UCSD-AML1 (cell line): ENCODE measurements at regions not wholly inside any gene's neighbourhood (a gene's known extent, or its start where the extent isn't known, plus 50 kb on each side); places are given as distances from the start of the nearest gene placed in this dataset.
"Not testable (repeated sequence)": the region's sequence is repeated elsewhere in the genome, so short reads cannot be mapped to it uniquely, and the experiment has no call there.

Source experiments
- DNase-seq: peaks from one replicate; lab custom pipeline; 2025; ENCODE audit not compliant: unreplicated experiment; lab: John Stamatoyannopoulos, UW

DNA sequence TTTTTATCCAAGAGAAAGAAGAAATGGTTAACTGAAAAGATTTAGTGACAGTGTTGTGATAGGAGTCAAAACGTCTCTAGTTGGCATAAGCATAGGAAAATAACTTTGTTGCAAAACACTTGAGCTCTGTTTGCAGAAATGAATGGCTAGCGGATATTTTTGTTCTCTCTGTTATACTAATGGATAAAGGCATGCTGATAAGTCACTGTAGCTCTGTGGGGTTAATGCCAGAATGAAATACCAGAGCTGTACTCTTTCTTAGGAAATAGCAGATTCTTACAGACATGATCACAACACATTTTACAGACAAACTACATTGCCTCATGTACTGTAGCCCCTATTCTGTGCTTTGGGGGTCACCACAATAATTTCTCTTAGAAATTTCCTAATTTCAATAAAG, 202.8 kb downstream of the DMRTA1 start:
- DNase-seq, result no peak

DNA sequence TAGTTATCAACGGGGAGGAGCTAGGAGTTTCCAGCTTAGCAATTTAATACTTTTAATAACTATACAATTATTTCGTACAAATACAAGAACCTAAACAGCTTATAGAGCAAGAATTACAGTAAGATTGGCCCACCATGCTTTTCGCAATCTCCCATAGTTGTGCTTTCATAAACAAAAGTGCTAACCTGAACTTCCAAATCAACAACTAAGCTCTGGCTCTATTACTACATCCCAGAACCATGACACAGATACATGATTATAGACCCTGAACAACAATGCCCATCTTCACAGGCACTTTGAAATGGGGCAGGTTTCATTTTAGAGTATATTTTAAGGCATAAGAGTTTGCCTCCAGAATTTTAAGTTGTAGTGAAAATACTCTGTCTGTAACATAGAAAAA, 203.5 kb downstream of the DMRTA1 start:
- no peak for DNase-seq

DNA sequence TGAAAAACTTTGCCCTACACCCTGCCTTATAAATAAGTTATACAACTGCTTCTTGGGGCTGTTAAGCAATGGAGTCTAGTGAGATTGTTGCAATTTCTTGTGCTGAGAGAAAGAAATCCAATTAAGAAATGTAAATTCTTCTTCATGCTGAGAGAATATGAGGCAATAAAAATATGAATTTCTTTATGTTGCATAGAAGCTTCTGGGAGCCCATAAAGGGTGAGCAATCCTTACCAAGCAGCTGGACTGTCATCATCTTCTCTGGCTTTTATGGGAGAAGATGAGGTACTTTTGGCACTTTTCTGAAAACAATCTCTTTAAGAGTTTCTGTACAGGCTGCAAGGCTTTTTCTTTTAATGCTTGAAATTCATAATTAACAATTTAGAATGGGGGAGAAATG, 204.3 kb downstream of the DMRTA1 start:
- no peak for DNase-seq

DNA sequence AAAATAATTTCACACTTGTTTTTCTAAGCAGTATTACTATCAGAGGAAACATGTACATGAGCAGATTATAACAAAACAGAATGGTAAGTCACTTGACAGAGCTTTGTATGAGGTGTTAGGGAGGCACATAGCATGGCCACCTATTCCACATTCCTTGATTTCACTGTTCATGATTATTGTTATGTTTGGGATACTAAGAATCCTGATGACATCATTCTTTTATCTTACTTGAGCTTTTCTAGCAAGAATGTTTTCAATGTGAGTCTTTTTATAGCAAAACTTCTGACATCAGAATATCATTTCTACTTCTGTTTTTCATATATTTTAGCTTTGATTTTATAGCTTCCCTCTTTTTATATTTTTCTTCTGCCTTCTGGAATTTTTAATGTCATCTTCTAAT, 208.2 kb downstream of the DMRTA1 start:
- no peak for DNase-seq

DNA sequence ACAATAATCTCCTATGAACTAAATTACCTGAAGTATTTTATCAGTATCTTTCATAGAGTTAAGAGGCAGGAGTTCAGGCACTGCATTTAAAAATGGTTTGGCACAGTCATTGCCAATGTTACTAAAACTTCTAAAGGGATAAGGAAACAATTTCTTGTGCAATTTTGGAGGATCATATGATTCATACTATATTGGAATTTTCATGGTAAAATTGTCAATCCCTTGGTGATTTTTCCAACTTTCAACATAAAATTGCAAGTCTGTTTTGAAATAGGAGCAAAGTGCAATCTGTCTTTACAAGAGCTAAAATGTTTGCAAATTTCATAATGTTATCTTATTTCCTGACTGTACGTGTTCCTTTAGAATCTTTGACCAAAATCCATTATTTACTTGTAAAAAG, 211.1 kb downstream of the DMRTA1 start:
- no peak for DNase-seq

DNA sequence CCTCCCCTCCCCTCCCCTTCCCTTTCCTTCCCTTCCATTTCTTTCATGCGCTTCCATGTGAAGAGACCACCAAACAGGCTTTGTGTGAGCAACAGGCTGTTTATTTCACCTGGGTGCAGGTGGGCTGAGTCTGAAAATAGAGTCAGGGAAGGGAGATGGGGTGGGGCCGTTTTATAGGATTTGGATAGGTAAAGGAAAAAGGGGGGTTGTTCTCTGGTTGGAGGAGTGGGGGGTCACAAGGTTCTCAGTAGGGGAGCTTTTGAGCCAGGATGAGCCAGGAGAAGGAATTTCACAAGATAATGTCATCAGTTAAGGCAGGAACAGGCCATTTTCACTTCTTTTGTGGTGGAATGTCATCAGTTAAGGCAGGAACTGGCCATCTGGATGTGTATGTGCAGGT, 211.9 kb downstream of the DMRTA1 start:
- DNase-seq, result not testable (repeated sequence)

DNA sequence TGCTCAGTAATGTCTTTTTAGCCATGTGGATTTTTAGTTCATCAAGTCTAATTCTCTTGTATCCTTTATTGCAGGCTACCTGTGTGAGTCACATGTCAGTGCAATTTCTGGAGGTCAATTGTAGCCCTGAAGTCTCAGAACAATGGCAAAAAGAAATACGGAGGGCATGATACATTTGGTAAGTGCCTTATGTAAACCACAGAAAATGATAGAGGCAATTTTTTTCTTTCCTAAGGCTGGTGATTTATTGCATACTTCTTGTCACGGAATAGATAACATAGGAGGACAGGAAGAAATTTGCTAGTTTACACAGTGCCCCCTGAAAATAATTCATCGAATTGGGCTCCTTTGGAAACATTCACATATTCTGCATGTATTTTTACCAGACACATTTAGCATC, 235.9 kb downstream of the DMRTA1 start:
- DNase-seq, result no peak

DNA sequence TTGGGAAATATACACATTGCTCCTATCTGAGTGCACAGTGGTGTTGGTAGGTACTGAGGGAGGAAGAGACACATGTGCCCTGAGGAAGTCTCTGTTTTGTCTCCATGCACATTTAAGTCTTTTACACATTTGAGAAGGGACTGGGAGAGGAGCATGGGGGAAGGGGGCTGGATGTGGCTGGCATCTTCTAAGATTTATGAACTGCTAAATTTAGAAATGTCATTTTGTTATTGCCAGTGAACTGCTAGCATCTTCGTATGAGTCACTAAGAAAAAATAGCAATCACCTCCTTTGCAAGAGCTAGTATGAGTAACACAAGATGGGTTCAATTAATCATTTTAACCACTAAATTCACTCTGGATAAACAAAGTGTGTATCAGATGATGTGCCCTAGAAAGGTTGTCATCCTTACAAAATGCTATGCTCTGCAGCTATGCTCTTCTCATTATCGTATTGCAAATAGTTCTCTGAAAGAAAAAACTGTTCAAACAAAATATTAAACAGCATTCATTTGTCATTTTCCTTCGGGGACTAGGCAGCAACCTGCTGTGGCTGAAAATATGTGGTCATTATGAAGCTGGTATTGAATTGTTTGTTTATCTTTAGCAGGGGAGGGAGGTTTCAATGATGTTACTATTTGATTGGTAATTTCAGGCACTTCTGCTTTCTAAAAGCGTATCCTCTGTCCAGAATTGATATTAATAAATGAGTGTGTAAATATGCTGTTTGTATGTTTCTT, 236.5 kb downstream of the DMRTA1 start:
- DNase-seq, result no peak

DNA sequence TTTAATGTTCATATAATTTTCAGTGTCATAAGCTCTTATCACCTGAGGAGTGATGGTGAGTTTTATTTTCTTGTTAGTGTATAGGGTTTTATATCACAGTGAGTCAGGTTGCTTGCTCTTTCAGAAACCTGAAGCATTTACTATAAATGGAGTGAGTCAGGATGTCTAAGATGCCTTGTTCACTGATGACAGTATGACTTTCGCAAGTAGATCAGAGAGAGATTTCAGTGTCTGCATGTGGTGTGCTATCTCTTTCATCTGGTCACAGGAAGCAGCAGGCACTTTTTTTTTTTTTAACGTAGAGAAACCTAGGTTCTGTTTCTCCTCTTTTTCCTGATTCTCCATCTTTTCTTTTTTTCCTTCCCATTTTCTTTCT, 237.1 kb downstream of the DMRTA1 start:
- DNase-seq, result no peak

DNA sequence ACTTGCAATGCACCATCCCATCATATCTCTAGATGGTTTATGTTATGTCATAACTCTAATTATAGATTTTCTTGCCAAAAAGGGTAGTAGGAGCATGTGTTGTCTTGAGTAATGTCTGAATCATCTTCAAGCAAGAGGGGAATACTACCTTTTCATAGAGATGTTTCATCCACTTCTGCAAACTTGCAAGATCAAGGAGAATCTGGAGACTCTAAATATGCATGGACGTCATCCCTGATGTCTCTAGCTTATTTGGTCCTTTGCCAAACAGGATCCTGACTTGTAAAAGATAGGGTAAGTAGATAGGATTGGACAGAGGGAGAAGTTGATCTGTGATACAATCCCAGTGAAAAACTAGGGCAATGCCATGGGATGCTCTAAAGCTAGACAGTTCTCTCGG, 246.5 kb downstream of the DMRTA1 start:
- DNase-seq, result no peak

DNA sequence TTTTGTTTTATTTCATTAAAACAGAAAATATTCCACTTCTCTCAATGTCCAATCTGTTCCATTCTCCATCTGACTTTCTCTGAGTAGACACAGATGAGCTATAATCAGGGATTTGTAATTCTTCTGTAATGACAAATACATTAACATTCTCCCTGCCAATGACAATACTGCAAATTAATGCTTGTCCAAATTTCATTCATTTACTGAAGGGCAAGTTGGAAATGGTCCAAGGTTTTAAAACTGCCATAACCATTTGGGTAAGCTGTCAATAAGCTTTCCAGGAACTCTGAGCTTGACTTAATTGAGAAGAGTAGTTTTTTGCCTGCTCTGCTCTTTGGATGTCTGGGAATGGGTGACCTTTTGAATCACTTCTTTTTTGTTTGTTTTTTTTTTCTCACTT, 253.5 kb downstream of the DMRTA1 start:
- DNase-seq, result no peak

DNA sequence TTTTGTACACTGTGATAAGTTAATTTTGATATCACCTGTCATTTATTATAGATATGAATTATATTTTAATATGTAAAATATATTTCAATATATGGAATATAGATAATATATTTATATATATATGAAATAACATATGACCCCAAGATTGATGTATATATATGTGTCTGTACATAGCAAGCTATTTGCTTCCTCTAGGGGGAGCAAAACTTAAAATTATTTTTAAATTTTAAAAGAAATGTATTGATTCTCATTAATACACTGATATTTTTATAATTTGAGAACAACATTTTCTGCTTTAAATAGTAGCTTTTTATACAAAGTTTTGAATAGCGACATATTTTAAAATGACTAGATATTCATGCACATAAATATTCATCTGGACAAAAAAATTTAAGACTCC, 272.0 kb downstream of the DMRTA1 start:
- DNase-seq, result no peak

DNA sequence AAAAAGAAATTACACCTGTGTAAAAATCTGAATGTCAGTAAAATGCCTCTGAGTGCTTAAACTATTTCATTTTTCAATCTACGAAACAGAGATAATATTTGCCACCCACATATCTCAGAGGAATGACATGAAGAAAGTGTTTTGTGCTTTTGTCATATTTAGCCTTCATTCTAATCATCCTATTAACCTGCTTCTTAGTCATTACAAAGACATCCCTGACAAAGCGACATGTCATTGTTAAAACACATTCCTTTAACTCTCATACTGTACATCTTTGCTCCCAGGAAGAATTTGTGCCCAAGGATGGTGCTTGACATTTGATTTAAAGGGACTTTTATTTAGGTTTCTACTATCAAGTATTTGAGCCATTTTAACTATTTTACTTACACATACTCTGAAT, 275.9 kb downstream of the DMRTA1 start:
- no peak for DNase-seq

DNA sequence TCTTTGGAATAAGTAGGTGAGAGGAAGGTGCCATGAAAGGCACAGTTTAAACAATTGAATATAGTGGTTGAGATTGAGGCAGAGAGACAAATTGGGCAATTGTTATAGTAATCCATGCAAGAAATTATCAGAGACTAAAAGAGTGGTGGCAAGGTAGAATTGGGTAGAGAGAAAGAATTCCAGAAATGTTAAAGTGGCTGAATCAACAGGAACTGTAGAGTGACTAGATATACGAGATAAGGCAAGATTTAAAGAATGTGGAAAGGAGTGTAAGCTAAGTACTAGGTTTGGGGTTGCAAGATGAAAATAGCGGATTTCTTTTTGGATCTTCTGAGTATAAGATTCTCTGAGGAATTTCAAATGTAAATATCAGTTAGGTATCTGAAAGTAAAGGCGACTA, 285.2 kb downstream of the DMRTA1 start:
- DNase-seq, result no peak

DNA sequence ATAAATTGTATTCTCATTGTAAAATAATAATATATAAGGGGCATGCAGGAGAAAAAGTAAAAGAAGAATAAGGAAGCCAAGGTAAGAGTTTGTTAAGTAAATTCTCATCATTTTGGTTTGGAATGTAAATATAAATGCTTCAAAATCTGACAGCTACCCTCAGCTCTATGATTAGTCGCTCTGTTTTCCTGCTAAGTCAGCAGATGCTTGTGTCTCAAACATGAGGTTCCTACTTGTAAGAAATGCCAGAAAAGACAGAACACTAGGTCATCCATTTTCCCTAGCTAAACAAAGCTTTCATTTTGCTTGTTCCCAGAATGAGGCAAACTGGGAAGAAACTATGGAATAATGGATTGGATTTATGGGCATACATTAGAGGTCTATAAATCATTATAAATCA, 293.1 kb downstream of the DMRTA1 start:
- DNase-seq, result no peak

DNA sequence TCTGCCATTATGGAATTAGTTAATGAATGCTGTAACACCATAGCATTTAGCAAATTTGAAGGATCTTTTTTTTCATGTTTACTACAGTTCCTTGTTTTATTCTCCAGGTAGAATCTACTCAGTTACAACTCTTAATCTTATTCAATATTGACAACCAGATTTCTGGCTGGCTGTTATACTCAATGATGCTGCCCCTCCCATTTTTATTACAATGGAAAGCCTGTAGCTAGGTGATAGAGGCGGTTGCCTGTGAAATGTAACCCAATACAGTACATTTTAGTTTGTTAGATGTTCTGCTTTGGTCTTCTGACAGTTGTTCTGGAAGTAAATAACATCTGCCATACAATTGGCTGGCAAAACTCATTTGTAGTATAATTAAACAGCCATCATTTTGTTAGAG, 294.2 kb downstream of the DMRTA1 start:
- no peak for DNase-seq

DNA sequence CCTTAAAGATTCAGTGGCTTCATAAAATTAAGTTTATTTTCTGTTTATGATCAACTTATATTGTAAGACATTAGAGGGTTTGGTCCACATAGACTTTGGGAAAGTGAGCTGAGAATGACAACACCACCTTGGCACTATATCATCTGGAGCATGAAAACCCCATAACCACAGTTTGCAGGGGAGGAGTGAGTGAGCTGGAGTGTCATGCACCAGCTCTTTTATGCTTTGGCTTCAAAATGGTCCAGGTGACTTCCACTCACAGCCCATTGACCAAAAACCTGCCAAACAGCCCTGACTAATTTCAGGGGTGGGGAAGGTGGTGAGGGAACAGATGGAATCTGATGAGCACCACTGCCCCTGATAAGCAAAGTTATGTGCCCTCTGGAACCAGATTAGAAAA, 295.8 kb downstream of the DMRTA1 start:
- no peak for DNase-seq

DNA sequence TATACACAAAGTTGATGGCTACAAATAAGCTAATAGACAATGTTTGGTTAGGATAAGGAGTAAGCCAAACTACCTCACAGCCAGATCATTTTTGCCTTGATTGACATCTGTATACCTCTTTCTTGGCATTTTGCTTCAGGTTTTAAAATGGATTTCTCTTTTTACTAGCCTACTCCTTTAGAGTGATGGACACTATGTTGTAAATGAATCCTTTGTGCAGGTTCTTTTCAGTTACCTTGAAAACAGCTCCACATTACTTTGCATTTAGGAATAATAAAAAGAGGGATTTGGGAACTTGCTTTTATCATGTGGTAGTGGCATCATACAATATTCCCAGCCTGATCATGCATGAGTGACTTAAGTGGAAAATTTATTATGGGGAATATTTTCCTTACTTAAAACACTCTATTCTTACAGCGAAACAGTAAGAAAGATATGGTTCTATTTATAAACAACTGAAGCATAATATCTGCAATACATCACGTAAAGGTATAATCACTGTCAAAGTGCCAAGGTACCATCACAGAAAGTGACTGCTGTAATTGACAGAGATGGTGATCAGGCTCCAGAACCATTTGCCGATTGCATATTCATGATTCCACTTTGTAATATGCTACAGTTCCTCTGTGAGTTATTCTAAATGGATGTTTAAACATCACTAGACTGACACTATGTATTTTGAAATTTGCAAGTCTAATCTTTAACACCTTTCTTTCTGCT, 327.0 kb downstream of the DMRTA1 start:
- DNase-seq, result no peak

DNA sequence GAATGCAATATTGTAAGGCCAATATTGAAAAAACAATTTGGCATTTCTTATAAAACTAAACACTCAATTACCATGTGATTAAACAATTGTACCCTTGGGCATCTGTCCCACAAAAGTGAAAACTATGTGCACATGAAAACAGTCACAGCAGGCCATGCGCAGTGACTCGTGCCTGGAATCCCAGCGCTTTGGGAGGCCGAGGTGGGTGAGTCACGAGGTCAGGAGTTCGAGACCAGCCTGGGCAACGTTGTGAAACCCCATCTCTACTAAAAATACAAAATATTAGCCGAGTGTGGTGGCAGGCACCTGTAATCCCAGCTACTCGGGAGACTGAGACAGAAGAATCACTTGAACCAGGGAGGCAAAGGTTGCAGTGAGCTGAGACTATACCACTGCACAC, 343.7 kb downstream of the DMRTA1 start:
- DNase-seq, result no peak

DNA sequence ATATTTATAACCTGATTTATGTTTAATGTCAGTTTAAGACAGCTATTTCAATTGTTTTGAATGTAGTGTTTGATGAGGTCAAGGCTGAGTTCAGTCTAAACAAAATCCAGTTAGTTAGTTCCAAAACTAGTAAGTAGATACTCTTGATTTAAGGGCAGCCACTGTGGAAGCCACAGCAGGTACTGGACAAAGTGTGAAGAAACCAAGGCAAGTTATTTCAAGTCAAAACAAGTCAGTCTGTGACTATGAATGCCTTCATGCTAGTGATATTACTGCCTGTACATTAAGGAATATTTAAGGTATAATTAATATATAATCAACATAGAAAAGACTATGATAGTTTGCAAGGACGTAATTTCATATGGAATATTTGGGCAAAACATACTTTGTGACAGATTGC, 362.3 kb downstream of the DMRTA1 start:
- no peak for DNase-seq

DNA sequence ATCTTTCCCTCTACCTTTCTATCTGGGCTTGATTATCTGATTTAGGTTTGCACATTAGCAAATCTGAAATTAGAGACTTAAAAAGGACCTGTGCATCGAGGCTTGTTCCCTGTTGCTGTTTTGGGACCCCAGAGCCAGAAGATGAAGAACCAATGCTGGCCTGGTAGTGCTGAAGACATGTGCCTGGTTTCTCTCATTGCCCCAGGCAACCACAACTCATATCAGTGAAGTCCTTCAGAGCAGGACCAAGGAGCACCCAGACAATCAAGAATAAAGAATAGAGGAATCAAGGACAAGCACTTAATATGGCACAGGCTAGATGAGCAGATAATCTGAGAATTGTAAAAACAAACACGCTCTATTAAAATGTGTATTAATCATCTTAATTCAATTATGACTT, 362.7 kb downstream of the DMRTA1 start:
- no peak for DNase-seq

DNA sequence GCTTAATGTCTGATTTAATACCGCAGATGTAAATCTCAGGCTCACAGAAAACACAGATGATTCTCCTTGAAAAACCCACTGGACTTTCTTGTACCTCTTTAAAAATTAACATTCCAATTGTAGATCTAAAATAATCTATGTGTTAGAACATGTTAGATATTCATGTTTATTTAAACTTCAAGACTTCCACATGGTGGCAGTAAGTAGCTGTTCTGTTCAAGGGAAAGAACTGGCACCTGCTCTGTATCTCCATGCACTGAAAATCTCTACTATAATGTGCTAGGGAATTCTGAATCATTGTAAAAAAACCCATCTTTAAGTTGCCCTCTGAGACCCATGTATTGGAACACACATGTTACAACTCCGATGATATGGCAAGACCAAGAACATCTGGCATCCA, 366.9 kb downstream of the DMRTA1 start:
- DNase-seq, result no peak

DNA sequence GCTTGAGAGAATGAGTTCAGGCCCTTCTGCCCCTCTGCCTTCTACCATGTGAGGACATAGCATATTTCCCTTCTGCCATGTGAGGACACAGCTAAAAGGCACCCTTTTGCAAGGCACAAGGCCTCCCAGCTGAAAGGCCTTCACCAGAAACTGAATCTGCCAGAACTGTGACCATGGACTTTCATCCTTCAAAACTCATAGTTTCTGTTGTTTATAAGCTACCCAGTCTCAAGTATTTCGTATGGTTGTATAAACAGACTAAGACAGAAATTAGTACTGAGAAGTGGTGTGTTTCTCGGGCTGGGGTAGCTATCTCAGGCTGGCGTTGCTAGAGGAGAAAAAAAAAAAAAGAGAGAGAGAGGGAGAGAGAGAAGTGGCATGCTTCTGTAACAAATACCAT, 368.6 kb downstream of the DMRTA1 start:
- DNase-seq, result no peak
